ENCODE measurements at regions not wholly inside any gene's neighbourhood (a gene's known extent, or its start where the extent isn't known, plus 50 kb on each side); places are given as distances from the start of the nearest gene placed in this dataset.

DNA sequence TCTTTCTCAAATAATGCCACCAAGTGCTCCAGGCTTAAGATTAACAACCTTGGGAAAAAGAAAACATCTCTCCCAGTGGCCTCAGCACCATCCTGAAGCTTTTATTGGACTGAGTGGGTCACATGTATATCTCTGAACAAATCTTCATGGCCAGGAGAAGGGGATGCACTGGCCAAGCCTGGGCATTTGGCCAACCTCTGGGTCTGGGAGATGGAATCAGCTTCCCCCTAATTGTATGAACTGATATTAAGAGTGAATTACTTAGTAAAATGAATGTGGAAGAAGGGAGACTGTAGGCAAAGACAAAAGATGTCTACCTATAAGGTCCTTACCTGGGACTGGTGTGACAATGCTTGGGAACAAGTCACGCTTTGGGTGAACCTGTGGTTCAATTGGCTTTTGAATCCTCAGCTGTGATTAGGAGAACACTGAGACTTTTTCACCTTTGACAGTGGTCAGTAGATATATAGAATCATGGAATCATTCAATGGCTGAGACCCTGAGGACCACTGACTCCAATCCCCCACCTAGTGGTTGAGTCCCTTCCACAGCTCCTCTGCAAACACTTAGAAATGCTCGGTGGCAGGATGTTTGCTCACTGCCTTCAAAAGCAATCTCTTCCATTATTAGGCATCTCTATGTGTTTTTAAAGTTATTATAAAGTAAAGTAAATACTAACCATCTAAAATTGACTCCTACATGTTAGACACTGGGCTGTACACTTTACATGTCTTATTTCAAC lies 102.6 kb upstream of the ATP1A1 start:
- no peaks in the 10 kb centered on the region for H3K27me3 ChIP-seq (ENCODE audit: control insufficient read depth, insufficient read depth, low read length)
- intact Hi-C loops (cut with micrococcal nuclease), result no loop called here

More for the DNA sequence above, 102.6 kb upstream of the ATP1A1 start:
- H3K23ac ChIP-seq (ENCODE audit: low read depth, low read length), result no peak overlapping the region
- no peak overlapping the region for H3K27ac ChIP-seq (ENCODE audit: insufficient read depth, low read length)
- no peak overlapping the region for H2AK9ac ChIP-seq (replicated peaks; ENCODE audit: low read depth, low read length, poor library complexity)
- H3K36me3 ChIP-seq (ENCODE audit: control insufficient read depth, insufficient read depth, low read length), result no peaks in the 10 kb centered on the region
- no peaks in the 10 kb centered on the region for H3K4me1 ChIP-seq (ENCODE audit: control insufficient read depth, insufficient read depth, low read length)
- H2BK5ac ChIP-seq (ENCODE audit: low read depth, low read length, poor library complexity, severe bottlenecking), result no peak overlapping the region
- H2AK5ac ChIP-seq (ENCODE audit: low read depth, low read length), result no peak overlapping the region
- no TSS peak for BruUV-seq (replicated peaks)
- no peaks in the 10 kb centered on the region for H4K20me1 ChIP-seq (ENCODE audit: insufficient read depth, low read length)
- H4K8ac ChIP-seq (ENCODE audit: low read depth in 2 of 2, low read length in 2 of 2), result no peak overlapping the region
- no peak overlapping the region for H3K4me3 ChIP-seq (ENCODE audit: insufficient read depth, low read depth, low read length)
- dilution Hi-C loops (cut with HindIII; ENCODE audit: low sequenced_read_pairs, unreplicated experiment) (no loop called here), in situ Hi-C loops (cut with MboI; ENCODE audit: low sequenced_read_pairs) (no loop called here)
- no peak overlapping the region for H2BK120ac ChIP-seq (ENCODE audit: low read depth, low read length)
- no peak overlapping the region for H2AFZ ChIP-seq (replicated peaks; ENCODE audit: low read length, poor library complexity)
- no peaks in the 10 kb centered on the region for H3K79me1 ChIP-seq (ENCODE audit: low read depth in 1 of 2, low read length in 2 of 2)
- ChIA-PET POLR2A (ENCODE audit: unreplicated experiment) (no interaction called here), CTCF (no interaction called here)
- ATAC-seq (ENCODE audit: low read depth) (no peak), DNase-seq (no peak)
- no peaks in the 10 kb centered on the region for H3K9me1 ChIP-seq (ENCODE audit: insufficient read depth, low read length)
- H4K91ac ChIP-seq (ENCODE audit: insufficient read depth, low read depth, low read length), result no peak overlapping the region
- H3K4ac ChIP-seq (ENCODE audit: low read depth, low read length), result no peak overlapping the region
- H2BK20ac ChIP-seq (ENCODE audit: low read depth, low read length), result no peak overlapping the region
- no peak overlapping the region for H2BK15ac ChIP-seq (ENCODE audit: low read depth, low read length)
- no peak overlapping the region for H4K5ac ChIP-seq (ENCODE audit: low read depth, low read length)
- no CpG with 5 or more reads among the region's 2 CpGs for WGBS, 2 experiments (ENCODE audit: extremely low coverage in 2 of 2, insufficient read length in 1 of 2)
- TF ChIP-seq, protein P1, sequence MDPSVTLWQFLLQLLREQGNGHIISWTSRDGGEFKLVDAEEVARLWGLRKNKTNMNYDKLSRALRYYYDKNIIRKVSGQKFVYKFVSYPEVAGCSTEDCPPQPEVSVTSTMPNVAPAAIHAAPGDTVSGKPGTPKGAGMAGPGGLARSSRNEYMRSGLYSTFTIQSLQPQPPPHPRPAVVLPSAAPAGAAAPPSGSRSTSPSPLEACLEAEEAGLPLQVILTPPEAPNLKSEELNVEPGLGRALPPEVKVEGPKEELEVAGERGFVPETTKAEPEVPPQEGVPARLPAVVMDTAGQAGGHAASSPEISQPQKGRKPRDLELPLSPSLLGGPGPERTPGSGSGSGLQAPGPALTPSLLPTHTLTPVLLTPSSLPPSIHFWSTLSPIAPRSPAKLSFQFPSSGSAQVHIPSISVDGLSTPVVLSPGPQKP (IDR thresholded peaks at IDR 0.05; ENCODE audit: borderline replicate concordance, low read depth, low read length), result no peak
- TF ChIP-seq MAFK (IDR thresholded peaks at IDR 0.05; ENCODE audit: low read depth, low read length) (no peak), BHLHE40 (IDR thresholded peaks at IDR 0.05; ENCODE audit: low read depth, low read length) (no peak), CHD1 (IDR thresholded peaks at IDR 0.05; ENCODE audit: low read depth, low read length) (no peak), RAD21 (IDR thresholded peaks at IDR 0.05; ENCODE audit: low read length) (no peak), MAZ (IDR thresholded peaks at IDR 0.05; ENCODE audit: borderline replicate concordance, low read depth, low read length) (no peak), SMC3 (IDR thresholded peaks at IDR 0.05; ENCODE audit: low read depth, low read length) (no peak), NFE2L2 (IDR thresholded peaks at IDR 0.05; ENCODE audit: low read depth, low read length) (no peak), RCOR1 (IDR thresholded peaks at IDR 0.05; ENCODE audit: insufficient replicate concordance, low read length) (no peak), FOS (IDR thresholded peaks at IDR 0.05; ENCODE audit: low read depth, low read length) (no peak), MXI1 (IDR thresholded peaks at IDR 0.05; ENCODE audit: borderline replicate concordance, low read depth, low read length) (no peak)
- H3K56ac ChIP-seq (ENCODE audit: extremely low read depth, insufficient read depth, low read length), result no peak overlapping the region
- no peaks in the 10 kb centered on the region for H3K9me3 ChIP-seq (ENCODE audit: control insufficient read depth, insufficient read depth, low read length)
- H3K9ac ChIP-seq (ENCODE audit: low read depth, low read length), result no peak overlapping the region
- H3K14ac ChIP-seq (replicated peaks; ENCODE audit: low read depth, low read length), result no peak overlapping the region
- no peak overlapping the region for H3K4me2 ChIP-seq (ENCODE audit: low read depth, low read length)
- no peak overlapping the region for H3K18ac ChIP-seq (ENCODE audit: low read depth, low read length)
